ELF-1 (cell line): ENCODE measurements at regions not wholly inside any gene's neighbourhood (a gene's known extent, or its start where the extent isn't known, plus 50 kb on each side); places are given as distances from the start of the nearest gene placed in this dataset.
A peak's percentile ranks its signal among the peaks of the same experiment; 100 is the strongest.
"Not testable (repeated sequence)": the region's sequence is repeated elsewhere in the genome, so short reads cannot be mapped to it uniquely, and the experiment has no call there.

ENCODE experiments used
- DNase-seq: peaks from one replicate; pipeline ENCODE4 v3.0.0-alpha.2; 2016; ENCODE audit warnings: low read depth, low spot score

- DNase-seq = no peak
Measured at GRCh38 chr17:54353789-54354525, 531.2 kb downstream of the KIF2B start.

DNA sequence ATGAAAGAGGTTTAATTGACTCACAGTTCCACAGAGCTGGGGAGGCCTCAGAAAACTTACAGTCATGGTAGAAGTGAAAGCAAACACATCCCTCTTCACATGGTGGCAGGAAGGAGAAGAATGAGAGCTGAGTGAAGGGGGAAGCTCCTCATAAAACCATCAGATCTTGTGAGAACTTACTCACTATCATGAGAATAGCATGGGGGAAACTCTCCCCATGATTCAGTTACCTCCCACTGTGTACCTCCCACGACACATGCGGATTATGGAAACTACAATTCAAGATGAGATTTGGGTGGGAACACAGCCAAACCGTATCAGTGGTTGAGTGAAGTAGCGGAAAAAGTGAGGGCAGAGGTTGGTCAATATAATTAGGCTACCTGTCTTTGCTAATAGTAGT, 538.3 kb downstream of the KIF2B start:
- not testable (repeated sequence) for DNase-seq

- DNase-seq = no peak
Measured at GRCh38 chr17:54368906-54369305, 531.7 kb upstream of the TOM1L1 start.

DNA sequence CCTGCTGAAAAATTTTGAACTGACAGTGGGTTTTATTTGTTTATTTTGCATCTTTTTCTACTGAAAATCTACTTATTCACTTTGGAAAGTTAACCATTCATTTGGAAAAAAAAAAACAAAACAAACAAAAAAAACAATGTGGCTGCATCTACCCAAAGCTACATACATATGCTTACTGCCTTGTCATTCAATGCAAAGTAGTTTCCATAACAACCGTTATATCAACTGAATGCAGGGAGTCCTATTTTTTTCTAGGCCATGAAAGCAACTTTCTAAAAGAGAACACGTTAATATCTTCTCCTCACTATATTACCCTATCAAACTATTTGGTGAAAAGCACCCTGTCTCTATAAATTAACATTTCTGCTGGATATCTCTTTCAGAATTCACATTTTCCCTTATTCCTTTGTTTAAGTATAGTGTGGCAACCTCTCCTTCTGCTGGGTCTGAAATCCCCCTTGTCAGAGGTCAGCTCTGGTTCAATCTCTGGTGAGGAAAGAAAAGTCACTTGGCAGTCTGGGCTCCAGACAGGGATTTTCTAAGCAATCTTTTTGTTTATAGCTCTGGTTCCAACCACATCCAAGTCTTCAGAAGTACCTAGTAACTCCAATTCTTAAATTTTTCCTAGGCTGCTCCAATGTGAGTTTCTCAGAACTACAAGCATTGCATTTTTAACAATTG, 528.4 kb upstream of the TOM1L1 start:
- DNase-seq = no peak

DNA sequence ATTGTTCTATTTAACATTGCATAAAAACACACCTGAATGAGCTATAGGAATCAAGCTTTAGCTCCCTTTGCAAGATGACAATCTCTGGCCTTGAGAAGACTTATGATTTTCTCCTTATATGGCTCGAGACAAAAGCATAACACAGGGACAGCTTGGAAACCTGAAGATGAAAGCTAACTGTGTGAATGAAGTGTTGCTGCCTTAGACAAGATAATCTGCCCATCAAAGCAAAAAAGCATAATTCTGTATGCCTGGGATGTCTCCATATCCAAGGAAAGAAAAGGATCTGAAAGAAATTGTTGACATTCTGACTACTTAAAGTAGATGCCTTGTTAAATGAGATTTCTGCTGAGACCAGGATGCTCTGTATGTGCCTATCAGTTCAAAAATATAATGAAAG, 526.7 kb upstream of the TOM1L1 start:
- DNase-seq = no peak

- DNase-seq = not testable (repeated sequence)
Measured at GRCh38 chr17:54376409-54376808, 524.2 kb upstream of the TOM1L1 start.

DNA sequence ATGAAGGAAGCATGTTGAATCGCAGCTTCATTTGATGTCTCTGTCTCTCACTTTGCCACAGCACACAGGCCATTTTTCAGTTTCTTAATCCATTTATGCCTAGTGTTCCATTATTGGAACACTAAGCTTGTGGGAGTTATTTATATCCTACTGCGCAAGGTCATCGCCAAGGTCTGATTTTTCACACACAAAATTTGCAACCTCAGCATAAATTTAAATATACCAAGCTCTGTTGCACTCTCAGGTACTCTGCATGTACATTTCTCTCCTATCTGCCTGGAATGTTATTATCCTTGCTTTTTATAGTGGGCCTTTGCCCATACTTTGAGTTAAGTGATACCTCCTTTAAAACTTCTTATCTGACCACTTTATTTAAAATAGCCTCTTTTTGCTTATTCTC, 519.2 kb upstream of the TOM1L1 start:
- DNase-seq = no peak

GRCh38 chr17:54404259-54404658, 496.4 kb upstream of the TOM1L1 start:
- DNase-seq = no peak

DNA sequence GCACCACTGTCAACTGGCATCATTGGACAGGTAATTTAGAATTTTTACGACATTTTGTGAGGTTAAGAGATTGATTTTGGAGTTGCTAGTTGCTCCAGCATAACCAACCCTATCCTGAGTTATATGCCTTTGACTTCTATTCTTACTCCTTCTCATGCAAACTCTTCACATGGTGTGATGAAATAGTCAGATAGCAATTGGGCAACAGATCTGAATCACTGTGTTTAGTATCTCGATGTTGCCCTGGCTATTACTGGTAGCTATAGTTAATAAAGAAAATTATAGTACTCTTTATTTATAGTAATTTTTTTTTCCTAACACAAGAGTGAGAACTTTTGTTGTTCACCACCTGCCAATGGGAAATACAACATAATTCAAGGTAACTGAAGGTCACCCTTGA, 494.8 kb upstream of the TOM1L1 start:
- DNase-seq = no peak

DNA sequence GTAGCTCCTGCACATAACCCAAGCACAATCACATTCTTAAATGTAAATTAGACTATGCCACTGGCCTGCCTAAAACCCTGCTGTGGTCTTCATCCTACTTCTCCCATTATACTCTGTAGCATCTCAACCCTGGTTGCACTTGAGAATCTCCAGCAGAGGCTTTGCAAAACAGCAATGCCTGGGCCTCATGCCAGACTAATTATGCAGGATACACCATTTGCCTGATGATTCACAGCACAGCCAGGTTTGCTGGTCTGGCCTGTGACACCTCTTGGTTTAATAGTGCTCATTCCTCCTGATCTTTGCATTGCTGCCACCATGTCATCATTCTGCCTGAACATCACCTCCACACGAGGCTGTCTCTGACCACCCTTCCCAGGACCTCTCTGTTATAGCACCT, 491.9 kb upstream of the TOM1L1 start:
- no peak for DNase-seq

- DNase-seq = no peak
Measured at GRCh38 chr17:54418467-54418866, 482.2 kb upstream of the TOM1L1 start.

- DNase-seq = no peak
Measured at GRCh38 chr17:54425671-54426070, 475.0 kb upstream of the TOM1L1 start.

DNA sequence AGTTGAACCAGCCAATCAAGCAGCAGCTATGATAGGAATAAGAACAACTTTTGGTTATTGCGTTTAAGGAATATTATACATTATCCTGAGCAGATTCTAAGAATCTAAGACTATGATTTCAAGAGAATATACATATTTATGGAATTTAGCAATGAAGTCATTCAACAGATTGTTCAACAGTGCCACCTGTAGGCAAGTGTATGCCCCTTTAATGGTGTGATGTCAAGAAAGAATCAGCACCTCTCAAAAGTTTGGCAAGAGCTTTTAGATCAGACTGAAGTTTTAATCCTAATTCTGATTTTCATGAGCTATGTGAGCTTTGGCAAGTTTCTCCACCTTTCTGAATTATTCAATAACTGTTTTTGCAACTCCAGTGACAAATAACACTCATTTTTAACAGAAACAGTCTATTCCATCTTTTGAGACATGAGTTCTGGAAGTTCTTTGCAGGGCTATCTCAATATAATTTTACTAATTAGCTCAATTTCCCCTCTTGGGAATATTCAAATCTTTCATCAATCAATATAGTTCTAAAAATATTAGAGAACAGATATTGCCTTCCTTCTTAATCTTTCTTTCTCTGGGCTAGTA, 474.3 kb upstream of the TOM1L1 start:
- no peak for DNase-seq

DNA sequence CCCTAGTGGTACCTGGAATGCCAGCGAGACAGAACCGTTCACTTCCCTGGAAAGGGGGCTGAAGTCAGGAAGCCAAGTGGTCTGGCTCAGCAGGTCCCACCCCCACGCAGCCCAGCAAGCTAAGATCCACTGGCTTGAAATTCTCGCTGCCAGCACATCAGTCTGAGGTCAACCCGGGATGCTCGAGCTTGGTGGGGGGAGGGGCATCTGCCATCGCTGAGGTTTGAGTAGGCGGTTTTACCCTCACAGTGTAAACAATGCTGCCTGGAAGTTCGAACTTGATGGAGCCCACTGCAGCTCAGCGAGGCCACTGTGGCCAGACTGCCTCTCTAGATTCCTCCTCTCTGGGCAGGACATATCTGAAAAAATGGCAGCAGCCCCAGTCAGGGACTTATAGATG, 464.7 kb upstream of the TOM1L1 start:
- DNase-seq = peak; percentile 65

GRCh38 chr17:54439816-54440215, 460.8 kb upstream of the TOM1L1 start:
- peak; percentile 51 for DNase-seq

GRCh38 chr17:54451051-54451450, 449.6 kb upstream of the TOM1L1 start:
- DNase-seq = no peak

DNA sequence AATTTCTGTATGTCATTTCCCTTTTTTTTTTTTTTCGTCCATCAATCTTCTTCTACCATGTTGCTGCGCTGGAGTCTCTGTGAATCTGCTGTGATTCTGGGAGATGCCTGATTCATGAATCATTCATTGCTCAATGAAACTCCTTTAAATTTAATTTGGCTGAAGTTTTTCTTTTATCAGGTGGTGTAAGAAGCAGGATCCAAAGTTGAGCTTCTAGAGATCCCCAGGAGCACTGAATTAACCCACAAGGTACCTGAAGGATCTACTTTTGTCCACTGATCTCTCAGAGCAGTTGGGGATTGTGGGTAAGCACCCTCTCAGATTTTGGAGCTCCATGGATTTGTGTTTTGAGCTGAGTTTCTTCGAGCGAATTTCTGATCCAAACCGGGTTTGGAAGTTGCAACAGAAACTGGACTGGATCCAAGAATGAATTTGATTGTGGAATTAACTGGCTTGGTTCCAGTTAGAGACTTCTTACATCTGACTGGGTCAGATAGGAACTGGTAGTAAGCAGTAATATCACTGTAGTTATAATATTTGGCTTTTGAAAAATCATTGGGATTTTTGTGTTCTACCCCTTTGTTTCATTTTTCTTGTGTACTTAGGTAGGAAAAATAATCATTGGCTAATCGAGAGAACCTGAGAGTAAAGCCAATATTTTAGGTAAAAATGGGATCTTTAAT, 447.8 kb upstream of the TOM1L1 start:
- no peak for DNase-seq

GRCh38 chr17:54455251-54455868, 445.3 kb upstream of the TOM1L1 start:
- no peak for DNase-seq

DNA sequence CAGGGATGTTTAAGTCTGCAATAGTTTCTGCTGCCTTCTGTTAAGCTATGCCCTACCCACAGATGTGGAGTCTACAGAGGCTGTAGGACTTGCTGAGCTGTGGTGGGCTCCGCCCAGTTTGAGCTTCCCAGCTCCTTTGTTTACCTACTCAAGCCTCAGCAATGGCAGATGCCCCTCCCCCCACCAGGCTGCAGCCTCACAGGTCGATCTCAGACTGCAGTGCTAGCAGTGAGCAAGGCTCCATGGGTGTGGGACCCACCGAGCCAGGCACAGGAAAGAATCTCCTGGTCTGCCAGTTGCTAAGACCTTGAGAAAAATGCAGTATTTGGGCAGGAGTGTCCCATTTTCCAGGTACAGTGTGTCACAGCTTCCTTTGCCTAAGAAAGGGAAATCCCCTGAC, 435.2 kb upstream of the TOM1L1 start:
- peak; percentile 8 for DNase-seq

DNA sequence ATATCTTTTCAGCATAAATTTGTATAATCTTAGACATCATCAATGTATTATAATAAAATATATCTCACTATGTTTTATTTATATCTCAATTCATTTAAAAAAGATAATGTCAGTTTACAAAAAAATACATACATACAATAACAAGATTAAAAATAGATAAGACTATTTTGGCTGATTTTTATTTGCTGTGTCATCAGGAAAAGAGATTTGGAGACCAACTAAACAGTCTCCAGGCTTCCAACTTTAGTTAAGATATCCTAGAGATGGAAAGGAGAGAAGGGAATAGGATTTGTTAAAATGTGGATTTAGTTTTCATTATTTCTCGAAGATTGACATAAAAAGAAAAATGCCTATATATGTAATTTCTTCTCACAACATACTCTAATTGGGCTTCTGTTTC, 433.8 kb upstream of the TOM1L1 start:
- no peak for DNase-seq

DNA sequence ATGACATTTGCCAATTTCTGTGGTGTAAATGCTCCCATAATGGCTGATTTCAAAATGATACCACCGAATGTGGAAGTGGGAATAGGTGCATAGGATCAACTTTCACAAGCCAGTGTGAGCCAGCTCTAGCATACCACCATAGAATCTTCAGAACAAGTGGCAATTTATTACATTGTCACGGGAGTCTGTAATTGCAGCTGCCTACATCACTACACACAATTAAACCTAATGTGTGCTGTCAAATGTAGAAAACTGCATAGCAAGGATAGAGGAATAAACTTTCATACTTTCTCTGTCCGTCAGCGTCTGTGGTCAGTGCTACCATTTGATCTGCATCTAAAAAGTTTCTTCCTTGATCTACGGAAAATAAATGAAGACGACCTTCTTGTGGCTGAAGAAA, 417.8 kb upstream of the TOM1L1 start:
- DNase-seq = no peak

DNA sequence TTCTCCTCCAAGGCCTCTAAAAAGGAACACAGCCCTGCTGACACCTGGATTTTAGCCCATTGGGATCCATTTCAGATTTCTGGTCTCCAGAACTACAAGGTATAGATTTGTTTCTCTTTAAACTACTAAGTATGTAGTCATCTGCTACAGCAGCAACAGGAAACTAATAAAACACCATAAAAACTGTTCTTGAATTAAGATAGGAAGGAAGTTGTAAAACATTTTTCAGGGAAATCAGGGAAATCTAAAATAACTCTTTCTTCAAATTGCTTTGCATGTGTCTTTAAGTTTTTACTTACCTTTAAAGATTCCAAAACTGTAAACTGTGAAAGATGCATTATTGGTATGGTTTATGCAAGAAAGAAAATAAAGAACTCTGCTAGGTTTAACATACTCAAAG, 407.0 kb upstream of the TOM1L1 start:
- DNase-seq = no peak
